HG03354 (cell line): ENCODE measurements at regions not wholly inside any gene's neighbourhood (a gene's known extent, or its start where the extent isn't known, plus 50 kb on each side); places are given as distances from the start of the nearest gene placed in this dataset.

ENCODE experiments used
- ATAC-seq: cut with Tn5 transposase; IDR thresholded peaks from one replicate; pipeline ENCODE4 v1.9.1; 2021; ENCODE audit warnings: mild to moderate bottlenecking; ENCODE audit not compliant: unreplicated experiment, poor library complexity, severe bottlenecking

DNA sequence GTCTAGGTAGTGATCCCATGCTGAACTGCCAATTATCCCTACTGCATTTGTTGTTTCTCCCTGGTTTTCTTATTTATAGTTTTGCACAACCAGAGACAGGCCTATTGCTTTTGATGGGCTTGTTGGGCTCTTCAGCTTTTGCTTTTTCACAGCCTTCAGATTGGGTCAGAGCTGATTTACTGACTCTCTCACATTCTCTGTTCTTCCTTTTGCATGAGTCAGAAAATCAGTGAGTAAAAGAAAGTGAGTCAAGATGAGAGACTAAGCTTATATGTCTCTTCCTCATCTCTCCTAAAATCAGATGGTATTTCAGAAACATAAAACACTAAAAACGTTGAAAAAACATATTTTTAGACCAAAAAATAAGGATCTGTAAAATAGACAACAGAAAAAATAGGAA is 1135.4 kb downstream of the XPNPEP1 start:
- no peak for ATAC-seq

DNA sequence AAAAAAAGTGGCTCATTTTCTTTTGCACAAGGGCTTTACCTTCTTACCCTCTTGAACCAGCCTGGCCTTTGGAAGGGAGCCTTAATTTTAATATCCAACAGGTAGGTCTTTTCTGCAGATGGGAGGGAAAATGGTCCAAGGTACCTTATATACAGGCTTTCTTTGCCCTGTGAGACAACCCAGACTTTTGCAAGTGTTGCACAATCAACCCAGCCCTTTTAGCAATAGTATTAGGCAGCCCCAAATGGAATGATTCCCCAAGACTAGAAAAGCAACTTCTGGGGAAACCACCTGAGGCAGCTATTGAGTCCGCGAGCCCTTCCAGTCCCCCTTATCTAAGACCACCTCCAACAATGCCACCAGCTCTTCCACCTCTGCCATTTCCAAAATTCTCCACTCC is 1138.3 kb downstream of the XPNPEP1 start:
- ATAC-seq: no peak

GRCh38 chr10:108784534-108784933 is 1138.8 kb downstream of the XPNPEP1 start:
- no peak for ATAC-seq

DNA sequence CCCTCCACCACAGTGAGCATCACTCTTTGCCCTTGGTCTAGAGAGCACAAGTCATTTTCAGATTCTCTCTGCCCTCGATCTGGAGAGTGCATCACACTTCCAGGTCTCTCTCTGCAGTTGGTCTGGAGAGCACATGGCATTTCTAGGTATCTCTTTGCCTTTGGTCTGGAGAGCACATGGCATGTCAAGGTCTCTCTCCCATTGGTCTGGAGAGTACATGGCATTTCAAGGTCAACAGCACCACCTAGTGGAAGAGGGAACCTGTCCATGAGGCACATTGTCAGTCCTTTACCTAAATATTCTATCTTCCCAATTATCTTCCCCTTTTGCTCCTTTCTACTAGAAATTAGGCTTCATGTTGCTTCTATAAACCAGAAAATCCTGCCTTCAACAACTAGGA is 1139.4 kb downstream of the XPNPEP1 start:
- ATAC-seq: no peak

- ATAC-seq: no peak
Observed at GRCh38 chr10:108782411-108782810, 1140.9 kb downstream of the XPNPEP1 start.

GRCh38 chr10:108779501-108779900 is 1143.8 kb downstream of the XPNPEP1 start:
- no peak for ATAC-seq

DNA sequence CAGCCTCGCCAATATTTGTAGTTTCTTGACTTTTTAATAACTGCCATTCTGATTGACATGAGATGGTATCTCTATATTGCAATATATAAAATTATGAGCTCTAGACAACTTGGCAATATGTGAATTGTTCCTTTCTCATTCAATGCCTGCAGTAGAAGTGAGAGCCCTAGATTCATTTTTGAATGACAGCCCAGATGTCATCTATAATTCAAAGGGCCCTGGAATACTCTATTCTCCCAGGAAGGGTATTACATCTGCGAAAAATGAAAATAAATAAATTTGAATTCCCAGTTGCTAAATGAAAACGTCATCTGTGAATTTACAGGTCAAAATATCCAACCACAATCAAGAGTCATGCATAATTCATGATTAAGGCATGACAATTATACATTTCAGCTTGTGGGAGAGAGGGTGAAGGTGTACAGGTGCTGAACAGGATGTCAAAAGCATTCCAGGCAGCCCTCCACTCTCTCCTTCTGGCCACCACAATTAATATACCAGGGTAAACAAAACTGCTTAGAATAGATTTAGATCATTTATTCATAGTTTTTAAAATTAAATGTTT is 1147.3 kb downstream of the XPNPEP1 start:
- no peak for ATAC-seq

- no peak for ATAC-seq
Observed at GRCh38 chr10:108771106-108771505, 1152.2 kb downstream of the XPNPEP1 start.

GRCh38 chr10:108765794-108766193 is 1157.5 kb downstream of the XPNPEP1 start:
- ATAC-seq: no peak

DNA sequence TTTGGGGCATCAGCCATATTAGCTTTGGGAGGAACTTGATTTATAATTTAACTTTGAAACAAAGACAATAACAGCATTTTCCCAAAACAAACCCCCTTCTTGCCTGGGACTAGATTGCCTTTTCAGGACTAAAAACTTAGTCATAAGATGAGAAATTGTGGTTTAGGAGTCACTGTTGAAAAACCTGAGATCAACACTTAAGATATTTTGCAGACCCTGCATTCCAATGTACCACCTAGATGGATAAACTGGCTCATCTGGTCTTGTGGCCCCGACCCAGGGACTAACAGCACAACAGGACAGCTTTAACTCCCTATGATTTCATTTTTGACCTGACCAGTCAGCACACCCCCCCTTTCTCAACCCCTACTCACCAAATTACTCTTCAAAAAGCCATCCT is 1165.4 kb downstream of the XPNPEP1 start:
- no peak for ATAC-seq

GRCh38 chr10:108755646-108756045 is 1167.7 kb downstream of the XPNPEP1 start:
- no peak for ATAC-seq

GRCh38 chr10:108753326-108753725 is 1170.0 kb downstream of the XPNPEP1 start:
- no peak for ATAC-seq

- ATAC-seq: peak; percentile 82
Observed at GRCh38 chr10:108749042-108749441, 1174.3 kb downstream of the XPNPEP1 start.

- ATAC-seq: no peak
Observed at GRCh38 chr10:108736111-108736510, 1187.2 kb downstream of the XPNPEP1 start.

GRCh38 chr10:108735380-108735779 is 1187.9 kb downstream of the XPNPEP1 start:
- ATAC-seq: no peak

DNA sequence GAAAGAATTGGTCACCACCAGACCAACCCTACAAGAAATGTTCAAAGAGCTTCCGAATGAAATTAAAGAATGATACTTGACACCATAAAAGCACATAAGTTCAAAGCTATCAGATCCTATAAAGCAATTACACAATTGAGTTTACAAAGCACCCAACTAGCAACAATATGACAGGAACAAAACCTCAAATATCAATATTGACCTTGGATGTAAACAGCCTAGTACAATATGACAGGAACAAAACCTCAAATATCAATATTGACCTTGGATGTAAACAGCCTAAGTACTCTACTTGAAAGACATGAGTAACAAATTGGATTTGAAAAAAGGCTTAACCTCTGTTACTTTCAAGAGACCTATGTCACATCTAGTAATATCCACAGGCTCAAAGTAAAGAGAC is 1201.4 kb downstream of the XPNPEP1 start:
- no peak for ATAC-seq

DNA sequence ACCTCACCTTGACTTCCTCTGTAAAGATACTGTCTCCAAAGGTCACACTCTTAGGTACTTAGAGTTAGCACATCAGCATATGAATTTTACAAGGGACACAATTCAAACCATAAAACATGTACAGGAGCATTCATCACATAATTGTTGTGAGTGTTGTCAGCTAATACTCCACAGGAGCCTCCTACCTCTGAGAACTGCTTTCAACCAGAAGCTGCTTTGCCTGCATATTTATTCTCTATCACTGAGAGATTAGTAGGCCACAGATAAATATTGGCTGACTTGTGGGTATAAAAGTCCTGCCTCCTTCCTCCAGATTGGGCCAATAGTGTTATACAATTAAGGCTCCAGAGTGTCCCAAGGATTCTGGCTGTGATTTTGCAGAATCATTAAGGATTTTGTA is 1207.0 kb downstream of the XPNPEP1 start:
- no peak for ATAC-seq

DNA sequence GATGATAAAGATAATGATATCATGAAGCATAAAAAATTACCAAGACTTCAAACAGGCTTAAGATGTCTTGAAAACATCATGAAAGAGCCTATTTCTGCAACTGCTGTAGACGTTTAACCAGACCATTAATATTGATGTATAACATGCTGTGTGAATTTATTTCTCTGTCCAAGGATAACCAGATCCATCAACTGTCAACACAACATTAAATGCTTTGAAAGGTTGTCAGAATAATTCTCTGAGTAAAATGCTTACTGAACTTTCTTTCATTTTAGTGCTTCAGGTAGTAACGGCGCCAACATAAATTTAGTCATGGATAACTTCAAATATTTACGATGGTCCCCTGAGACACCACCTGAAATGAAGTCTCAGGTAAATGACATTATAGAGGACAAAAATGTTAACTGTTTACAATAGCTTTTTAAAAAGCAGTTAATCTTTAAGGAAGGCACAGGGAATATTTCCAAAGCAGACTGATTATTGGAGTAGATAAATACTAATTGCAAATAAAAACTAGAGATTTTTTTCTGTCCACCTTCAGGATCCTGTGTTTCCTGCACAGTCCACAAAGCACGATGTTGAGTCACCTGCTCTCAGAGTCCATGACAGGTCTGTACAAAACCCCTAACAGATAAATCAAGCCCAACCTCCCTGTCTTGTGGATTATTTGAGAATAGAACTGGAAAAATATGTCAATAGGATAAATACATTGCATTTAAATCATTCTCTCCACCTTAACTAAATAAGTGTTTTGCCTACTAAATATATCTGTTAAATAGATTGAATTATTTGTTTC is 1213.2 kb downstream of the XPNPEP1 start:
- no peak for ATAC-seq

GRCh38 chr10:108708363-108708762 is 1214.9 kb downstream of the XPNPEP1 start:
- no peak for ATAC-seq

DNA sequence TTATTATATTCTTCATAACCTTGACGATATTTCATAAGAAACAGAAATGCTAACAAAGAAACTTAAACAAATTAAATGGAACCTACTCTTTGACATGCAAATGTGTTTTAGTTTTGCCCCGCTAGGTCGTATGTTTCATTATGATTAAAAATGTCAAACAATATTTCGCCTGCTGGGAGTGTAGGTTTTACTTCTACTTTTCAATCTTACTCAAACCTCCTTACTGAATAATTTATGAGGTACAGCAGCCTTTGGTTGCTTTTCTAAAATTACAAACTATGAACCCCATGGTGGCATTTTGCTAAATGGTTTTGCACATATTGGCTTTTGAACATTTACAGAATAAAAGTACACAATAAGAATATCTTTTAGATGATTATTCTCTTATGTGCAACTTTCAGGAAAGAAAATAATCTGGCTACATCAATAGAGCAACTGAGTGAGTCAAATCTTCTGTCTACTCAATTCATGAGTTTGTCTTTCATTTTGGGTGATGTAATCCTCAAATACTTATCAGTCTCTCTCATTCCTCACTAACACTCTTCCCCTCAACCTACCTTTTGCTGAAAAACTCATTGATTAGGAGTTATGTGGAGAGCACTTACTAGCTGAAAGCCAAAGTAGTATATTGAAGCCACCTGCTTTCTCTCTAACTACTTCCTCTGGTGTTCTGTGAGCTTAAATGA is 1226.4 kb downstream of the XPNPEP1 start:
- peak; percentile 90 for ATAC-seq

DNA sequence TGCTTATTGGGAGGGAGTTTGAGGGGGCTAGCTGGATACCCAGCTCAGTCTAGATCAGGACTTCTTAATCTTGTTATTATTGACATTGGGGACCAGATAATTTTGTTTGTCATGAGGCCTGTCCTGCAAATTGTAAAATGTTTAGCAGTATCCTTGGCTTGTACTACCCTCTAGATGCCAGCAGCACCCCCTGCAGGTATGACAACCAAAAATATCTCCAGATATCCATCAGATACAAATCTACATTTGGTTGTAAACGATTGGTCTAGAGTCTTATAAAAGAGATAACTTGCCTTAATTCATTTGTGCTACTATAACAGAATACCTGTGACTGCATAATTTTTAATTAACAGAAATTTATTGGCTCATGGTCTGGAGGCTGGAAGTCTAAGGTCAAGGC is 1232.2 kb downstream of the XPNPEP1 start:
- ATAC-seq: no peak
